GM21447 (cell line): ENCODE measurements at regions not wholly inside any gene's neighbourhood (a gene's known extent, or its start where the extent isn't known, plus 50 kb on each side); places are given as distances from the start of the nearest gene placed in this dataset.
"Not testable (repeated sequence)": the region's sequence is repeated elsewhere in the genome, so short reads cannot be mapped to it uniquely, and the experiment has no call there.

Experiments
- ATAC-seq: cut with Tn5 transposase; IDR thresholded peaks from one replicate; pipeline ENCODE4 v1.9.1; 2021; ENCODE audit not compliant: unreplicated experiment

DNA sequence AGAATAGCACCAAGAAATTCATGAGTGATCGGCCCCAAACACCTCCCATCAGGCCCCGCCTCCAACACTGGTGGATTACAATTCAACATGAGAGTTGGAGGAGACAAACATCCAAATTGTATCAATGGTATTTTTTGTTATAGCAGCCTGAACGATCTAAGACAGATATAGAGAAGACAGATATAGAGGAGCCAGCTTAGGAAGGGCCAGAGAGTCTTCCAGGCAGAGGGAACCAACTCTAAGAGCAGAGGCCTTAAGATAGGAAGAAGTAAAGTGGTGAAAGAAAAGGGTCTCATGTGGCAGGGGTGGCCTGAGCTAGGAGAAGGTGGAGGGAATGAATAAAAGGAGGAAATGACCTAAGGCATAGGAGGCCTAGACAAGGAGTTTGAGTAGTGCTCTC lies 158.8 kb upstream of the TBL1XR1 start:
- ATAC-seq: no peak

- no peak for ATAC-seq
These were observed 159.7 kb upstream of the TBL1XR1 start for GRCh38 chr3:177356952-177357351.

GRCh38 chr3:177357352-177358090 lies 160.2 kb upstream of the TBL1XR1 start:
- no peak for ATAC-seq

GRCh38 chr3:177358091-177358976 lies 161.1 kb upstream of the TBL1XR1 start:
- peak; percentile 65 for ATAC-seq

GRCh38 chr3:177358977-177359592 lies 161.8 kb upstream of the TBL1XR1 start:
- no peak for ATAC-seq

- peak; percentile 70 for ATAC-seq
These were observed 162.5 kb upstream of the TBL1XR1 start for GRCh38 chr3:177359593-177360357.

GRCh38 chr3:177361081-177361938 lies 164.0 kb upstream of the TBL1XR1 start:
- ATAC-seq: no peak

- ATAC-seq: no peak
These were observed 165.3 kb upstream of the TBL1XR1 start for GRCh38 chr3:177362626-177363025.

GRCh38 chr3:177364236-177364635 lies 167.0 kb upstream of the TBL1XR1 start:
- no peak for ATAC-seq

GRCh38 chr3:177365294-177365693 lies 168.0 kb upstream of the TBL1XR1 start:
- ATAC-seq: not testable (repeated sequence)

DNA sequence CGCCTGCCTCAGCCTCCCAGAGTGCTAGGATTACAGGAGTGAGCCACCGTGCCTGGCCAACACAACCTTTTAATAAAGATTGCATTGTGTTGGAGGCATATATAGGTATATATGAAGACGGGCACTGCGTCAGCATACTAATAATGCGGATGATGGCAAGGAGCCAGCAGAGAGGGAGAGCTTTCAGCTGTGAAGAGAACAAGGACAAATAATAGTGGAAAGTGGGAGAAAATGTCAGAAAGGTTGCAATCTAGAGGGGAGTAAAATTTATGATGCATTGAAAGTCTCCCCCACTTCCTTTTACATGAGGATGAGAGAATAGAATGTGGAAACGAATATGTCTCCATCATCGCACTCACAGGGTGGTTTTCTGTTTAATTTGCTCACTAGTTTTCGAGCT lies 170.5 kb upstream of the TBL1XR1 start:
- ATAC-seq: no peak

DNA sequence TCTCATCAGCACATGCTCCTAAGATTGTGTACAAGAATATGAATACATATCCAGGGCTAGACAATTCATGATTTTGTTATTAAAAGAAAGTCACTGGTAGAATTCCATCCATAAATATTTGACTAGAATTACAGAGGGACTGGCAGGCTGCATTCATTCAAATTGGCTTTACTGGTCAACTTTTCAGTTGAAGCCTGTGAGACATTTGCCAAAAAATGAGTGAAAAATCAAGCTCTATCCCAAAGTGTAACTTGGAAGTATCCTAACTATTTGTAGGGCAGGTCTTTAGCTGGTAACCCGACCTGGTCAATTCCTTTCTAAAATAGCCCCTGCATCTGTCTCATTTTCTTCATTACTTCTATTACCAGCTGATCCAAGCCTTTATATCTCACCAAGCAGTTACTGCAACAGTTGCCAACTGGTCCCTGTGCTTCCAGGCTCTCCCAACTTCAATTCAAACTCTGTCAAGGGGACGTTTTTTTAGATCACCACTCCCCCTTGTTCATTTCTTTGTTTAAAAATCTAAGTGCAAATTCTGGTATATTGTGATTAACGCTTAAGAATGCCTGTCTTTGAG lies 173.1 kb upstream of the TBL1XR1 start:
- no peak for ATAC-seq

DNA sequence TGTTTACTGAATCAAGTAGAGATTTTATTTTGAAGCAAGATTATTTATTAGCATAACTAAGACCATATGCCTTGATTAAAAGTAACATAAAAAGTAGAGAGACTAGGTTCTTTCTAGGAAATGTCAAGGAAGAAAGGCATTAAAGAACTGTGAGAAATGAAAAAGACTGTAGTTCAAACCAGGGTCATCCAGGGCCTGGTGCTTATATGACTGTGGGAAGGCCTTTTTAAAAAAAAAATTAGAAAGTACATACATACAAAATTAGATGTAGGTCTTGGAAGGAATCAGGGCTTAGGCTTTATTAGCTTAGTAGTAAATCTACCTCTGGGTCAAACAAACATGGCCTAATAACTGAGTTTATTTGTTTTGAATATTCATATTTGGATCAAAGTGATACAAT lies 173.9 kb upstream of the TBL1XR1 start:
- no peak for ATAC-seq

DNA sequence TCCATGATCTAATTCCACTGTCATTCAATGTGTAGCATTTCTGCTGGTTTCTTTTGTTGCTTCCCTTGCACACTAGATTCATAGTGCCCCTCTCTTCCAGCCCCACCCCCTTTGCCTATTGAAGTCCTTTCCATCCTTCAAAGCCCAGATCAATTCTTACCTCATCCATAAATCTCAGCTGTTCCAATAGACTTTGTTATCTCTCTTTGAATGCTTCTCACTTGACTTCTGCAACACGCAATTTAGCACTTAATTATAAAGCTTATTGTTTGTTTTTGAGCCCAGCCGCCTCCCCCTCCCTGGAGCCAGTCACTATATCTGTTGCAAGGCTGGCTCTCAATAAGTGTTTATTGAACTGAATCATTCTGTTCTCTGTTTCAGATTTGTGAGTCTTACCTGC lies 174.6 kb upstream of the TBL1XR1 start:
- ATAC-seq: no peak

DNA sequence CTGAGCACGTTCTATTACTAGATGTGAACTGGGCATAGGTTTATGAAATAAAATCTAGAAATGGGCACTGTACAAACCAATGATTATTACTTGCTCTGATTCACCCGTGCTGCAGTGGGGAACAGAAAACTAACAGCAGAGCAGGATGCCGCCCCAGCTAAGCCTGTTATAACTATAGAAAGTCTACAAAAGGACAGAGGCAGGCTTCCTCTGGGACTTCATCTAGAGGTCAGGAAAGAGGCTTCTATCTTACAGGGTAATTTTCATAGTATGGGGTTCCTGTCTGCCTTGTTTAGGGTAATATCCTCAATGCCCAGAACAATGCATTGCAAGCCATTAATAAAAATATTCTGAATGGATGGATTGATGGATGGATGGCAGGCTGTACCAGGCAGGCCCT lies 177.0 kb upstream of the TBL1XR1 start:
- no peak for ATAC-seq

DNA sequence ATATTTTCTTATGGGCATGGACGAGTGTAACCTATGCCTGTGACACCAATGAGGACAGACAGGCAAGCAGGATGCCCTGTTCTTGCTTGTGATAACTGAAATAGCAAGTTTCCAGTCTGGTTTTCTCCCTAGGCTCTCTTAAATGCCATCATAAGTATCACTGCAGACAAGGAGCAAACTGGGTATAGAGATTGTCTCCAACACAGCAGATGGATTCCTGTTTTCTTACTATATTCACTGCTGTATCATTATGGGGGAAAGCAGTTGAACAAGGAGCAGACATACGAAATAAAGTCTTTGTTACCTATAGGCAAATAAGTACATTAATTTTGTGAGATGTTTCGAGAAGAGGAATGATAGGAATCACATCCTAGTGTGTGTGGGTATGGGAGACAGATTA lies 178.0 kb upstream of the TBL1XR1 start:
- ATAC-seq: no peak

- no peak for ATAC-seq
These were observed 179.9 kb upstream of the TBL1XR1 start for GRCh38 chr3:177377166-177377565.

DNA sequence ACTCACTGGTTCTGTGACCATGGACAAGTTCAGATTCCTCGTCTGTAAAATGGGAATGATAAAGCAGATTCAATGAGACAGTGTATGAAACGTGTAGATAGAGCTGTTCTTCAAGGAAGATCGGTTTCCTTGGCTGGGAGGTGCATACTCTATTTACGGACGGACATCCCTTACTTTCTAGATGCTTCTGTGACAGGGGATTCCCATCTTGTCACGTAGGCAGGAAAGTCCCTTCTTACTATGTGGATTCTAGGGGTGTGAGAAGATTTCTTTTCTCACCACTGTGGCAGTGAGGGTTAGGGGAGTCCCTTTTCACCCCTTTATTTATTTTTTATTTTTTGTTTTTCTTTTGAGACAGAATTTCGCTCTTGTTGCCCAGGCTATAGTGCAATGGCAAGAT lies 180.9 kb upstream of the TBL1XR1 start:
- peak; percentile 70 for ATAC-seq

DNA sequence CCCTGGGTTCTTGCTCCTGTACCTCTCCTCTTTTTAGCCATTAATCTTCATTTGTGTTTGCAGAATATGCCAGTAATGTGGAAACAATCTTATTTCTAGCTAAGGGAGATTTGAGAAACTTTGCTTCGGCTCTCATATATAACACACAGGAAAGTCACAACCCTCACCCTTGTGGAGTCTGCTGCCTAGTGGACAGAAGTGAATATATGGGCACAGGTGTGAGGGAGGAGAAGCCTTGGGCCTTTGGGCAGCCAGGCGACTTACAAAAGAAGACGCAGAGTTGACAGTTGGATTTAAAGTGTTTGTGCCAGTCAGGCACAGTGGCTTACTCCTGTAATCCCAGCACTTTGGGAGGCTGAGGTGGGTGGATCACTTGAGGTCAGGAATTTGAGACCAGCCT lies 181.8 kb upstream of the TBL1XR1 start:
- ATAC-seq: no peak

DNA sequence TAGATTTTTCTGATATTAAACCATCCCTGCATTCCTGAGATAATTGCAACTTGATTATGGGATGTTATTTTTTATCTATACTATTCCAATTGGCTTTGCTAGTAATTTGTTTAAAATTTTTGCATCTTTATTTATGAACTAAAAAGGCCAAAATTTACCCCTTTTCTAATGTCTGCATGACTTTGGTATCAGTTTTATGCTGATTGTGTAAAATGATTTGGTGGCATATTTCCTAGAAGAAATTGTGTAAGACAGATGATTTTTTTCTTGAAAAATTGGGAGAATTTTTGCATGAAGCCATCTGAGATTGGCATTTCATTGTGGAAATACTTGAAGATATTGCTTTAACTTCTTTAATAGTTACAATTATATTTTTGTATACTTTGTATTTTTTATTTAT lies 183.8 kb upstream of the TBL1XR1 start:
- ATAC-seq: no peak
